H1 (cell line): ENCODE measurements at regions not wholly inside any gene's neighbourhood (a gene's known extent, or its start where the extent isn't known, plus 50 kb on each side); places are given as distances from the start of the nearest gene placed in this dataset.

ENCODE experiments used
- CREB1 ChIP-seq: IDR thresholded peaks from 2 replicates; pipeline ENCODE4 v1.6.1; 2012; ENCODE audit warnings: inconsistent platforms
- MAX ChIP-seq: IDR thresholded peaks from 2 replicates; pipeline ENCODE4 v1.6.1; 2012; ENCODE audit warnings: inconsistent platforms
- RNF2 ChIP-seq: fragments of 200-900, 300-1000 bp; sonication (generic); IDR thresholded peaks from 2 replicates; pipeline ENCODE4 v1.7.1; 2016; ENCODE audit warnings: borderline replicate concordance, low read depth, mild to moderate bottlenecking, antibody characterized with exemption, low read length; ENCODE audit not compliant: poor library complexity, severe bottlenecking; ENCODE audit errors: missing control alignments
- RXRA ChIP-seq: IDR thresholded peaks from 2 replicates; pipeline ENCODE4 v1.6.1; 2011; ENCODE audit warnings: low read depth, mild to moderate bottlenecking, low read length, moderate library complexity; ENCODE audit not compliant: insufficient read depth
- SIX5 ChIP-seq: IDR thresholded peaks from 2 replicates; pipeline ENCODE4 v1.6.1; 2011; ENCODE audit warnings: mild to moderate bottlenecking, low read depth, low read length
- SUZ12 ChIP-seq: fragments of 200-600 bp; sonication (generic); IDR thresholded peaks from 2 replicates; pipeline ENCODE4 v1.6.1; 2012; ENCODE audit warnings: mild to moderate bottlenecking, inconsistent platforms, low read length, moderate library complexity, mixed read lengths
- TAF7 ChIP-seq: optimal IDR thresholded peaks from 2 replicates; pipeline ENCODE3; 2011; ENCODE audit warnings: low read depth, mild to moderate bottlenecking, inconsistent platforms, low read length, moderate library complexity, borderline replicate concordance
- TBP ChIP-seq: IDR thresholded peaks from 2 replicates; pipeline ENCODE4 v1.6.1; 2011; ENCODE audit warnings: low read depth, low read length, improper control_type of control experiment

- no peak for TF ChIP-seq TBP
- no peak for TF ChIP-seq TAF7
- TF ChIP-seq SIX5: no peak
- TF ChIP-seq SUZ12: no peak
- TF ChIP-seq CREB1: no peak
- no peak for TF ChIP-seq RXRA
- TF ChIP-seq MAX: no peak
- no peak for TF ChIP-seq RNF2
- TF ChIP-seq, all 59 proteins: peak for 0
Observed at GRCh38 chr5:3891113-3891512, 295.5 kb downstream of the IRX1 start (continued).
